ENCODE measurements at regions not wholly inside any gene's neighbourhood (a gene's known extent, or its start where the extent isn't known, plus 50 kb on each side); places are given as distances from the start of the nearest gene placed in this dataset.

DNA sequence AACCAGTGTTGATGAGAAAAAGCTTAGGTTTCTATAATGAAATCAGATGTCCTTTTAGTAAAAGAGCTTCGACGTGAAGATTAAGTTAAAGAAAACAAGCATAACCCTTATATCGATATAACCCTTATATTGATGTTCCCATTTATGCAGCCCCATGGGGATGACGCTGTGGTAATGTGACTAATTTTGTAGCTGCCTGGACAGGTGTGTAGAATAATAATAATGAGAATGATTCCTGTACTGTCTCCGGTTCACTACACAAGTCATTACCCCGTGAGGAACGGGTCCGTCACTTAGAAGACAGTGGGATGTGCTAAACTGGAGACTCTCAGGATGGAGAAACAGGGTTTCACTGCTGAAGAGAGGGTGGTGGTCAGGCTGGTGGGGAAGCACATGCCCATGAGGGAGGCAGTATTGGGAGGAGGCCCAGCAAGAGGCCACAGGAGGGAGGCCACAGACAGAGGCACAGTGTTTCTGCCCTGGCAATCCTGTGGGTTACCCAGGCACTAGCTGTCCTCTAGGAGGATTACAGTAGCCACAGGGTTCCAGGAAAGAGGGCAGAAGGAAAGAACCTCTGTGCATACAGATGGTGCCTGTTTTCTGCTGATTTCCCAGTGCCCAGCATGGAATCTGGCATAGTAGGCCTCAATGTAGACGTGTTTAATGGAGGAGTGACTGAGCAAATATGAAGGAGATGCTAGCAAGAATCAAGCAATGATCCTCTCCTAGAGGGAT, 191.1 kb upstream of the TSC22D2 start:
- TF ChIP-seq YY1 (IDR thresholded peaks at IDR 0.05; ENCODE audit: insufficient read depth, insufficient read length) (no peak), SUZ12 (IDR thresholded peaks at IDR 0.05; ENCODE audit: extremely low read depth, insufficient read depth, insufficient read length) (no peak), ZNF274 (IDR thresholded peaks at IDR 0.05; ENCODE audit: low read depth, low read length) (no peak)

All from NT2/D1 (cell line).